HG02938 (cell line): ENCODE measurements at regions not wholly inside any gene's neighbourhood (a gene's known extent, or its start where the extent isn't known, plus 50 kb on each side); places are given as distances from the start of the nearest gene placed in this dataset.
"Not testable (repeated sequence)": the region's sequence is repeated elsewhere in the genome, so short reads cannot be mapped to it uniquely, and the experiment has no call there.

ENCODE experiments used
- ATAC-seq: cut with Tn5 transposase; IDR thresholded peaks from one replicate; pipeline ENCODE4 v1.9.1; 2021; ENCODE audit warnings: mild to moderate bottlenecking, moderate library complexity; ENCODE audit not compliant: unreplicated experiment

GRCh38 chr17:70369391-70369790 lies 200.1 kb downstream of the KCNJ2 start:
- no peak for ATAC-seq

DNA sequence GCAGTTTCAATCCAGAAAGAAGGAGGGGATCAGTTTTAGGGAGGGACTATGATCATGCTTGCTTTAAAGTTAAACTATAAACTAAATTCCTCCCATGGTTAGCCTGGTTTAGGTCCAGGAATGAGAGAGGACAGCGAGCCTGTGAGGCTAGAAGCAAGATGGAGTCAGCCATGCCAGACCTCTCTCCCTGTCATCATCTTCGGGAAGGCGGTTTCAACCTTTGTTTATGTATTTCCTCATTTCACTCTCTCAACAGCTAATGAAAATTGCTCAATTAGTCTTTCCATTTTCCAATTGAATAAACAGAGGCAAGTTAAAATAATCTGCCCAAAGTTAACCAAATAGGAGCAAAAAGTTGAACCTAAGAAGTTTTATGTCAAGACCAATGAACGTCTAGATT lies 201.5 kb downstream of the KCNJ2 start:
- ATAC-seq = no peak

DNA sequence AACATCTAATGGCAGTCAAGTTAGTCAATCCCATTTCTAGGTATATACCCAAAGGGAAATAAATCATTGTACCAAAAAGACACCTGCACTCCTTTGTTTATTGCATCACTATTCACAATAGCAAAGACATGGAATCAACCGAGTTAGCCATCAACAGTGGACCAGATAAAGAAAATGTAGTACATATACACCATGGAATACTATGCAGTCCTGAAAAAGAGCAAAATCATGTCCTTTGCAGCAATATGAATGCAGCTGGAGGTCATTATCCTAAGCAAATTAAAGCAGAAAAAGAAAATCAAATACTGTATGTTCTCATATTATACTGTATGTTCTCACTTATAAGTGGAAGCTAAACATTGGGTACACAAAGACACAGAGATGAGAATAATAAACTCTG lies 204.0 kb downstream of the KCNJ2 start:
- ATAC-seq = no peak

GRCh38 chr17:70374496-70374895 lies 205.2 kb downstream of the KCNJ2 start:
- ATAC-seq = no peak

- ATAC-seq = no peak
Observed at GRCh38 chr17:70375406-70375805, 206.1 kb downstream of the KCNJ2 start.

- no peak for ATAC-seq
Observed at GRCh38 chr17:70375813-70376770, 206.8 kb downstream of the KCNJ2 start.

- ATAC-seq = no peak
Observed at GRCh38 chr17:70377654-70378053, 208.3 kb downstream of the KCNJ2 start.

DNA sequence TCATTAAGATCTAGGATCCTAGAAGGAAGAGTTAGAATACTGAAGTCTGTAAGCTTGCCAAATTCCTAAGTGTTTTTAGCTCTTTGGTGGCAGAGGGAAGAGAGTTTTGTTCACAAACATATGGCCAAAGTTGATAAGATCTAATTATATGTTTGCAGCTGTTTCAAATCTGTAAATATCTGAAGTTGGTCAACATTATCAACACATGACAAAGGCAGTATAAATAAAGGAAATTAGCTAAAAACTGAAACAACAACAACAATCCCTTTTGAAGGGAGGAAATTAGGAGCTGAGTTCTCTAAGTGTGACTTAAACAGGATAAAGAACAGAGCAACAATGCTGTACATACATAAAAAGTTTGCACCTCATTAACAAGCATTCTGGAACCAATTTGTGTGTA lies 208.7 kb downstream of the KCNJ2 start:
- no peak for ATAC-seq

GRCh38 chr17:70379945-70380344 lies 210.6 kb downstream of the KCNJ2 start:
- no peak for ATAC-seq

GRCh38 chr17:70381916-70382315 lies 212.6 kb downstream of the KCNJ2 start:
- ATAC-seq = not testable (repeated sequence)

GRCh38 chr17:70388326-70388725 lies 219.0 kb downstream of the KCNJ2 start:
- ATAC-seq = no peak

GRCh38 chr17:70389232-70389757 lies 220.0 kb downstream of the KCNJ2 start:
- ATAC-seq = not testable (repeated sequence)

DNA sequence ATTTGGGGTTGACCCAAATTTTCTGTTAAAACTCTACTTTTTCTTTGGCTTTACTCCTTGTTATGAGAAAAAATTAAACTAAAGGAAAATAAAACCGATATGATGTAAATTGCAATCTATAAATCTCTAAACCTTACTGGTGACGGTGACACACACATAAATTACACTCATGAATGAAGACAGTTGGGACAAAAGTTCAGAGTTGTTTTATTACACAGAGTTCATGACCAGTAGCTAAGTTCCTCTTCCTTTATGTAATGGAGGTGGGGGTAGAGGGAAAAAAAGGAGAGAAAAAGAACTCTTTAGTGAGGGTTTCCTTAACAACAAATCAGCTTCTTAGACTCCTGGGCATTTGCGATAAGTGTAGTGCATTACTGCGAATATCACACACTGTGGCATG lies 220.7 kb downstream of the KCNJ2 start:
- no peak for ATAC-seq

GRCh38 chr17:70394473-70395232 lies 225.3 kb downstream of the KCNJ2 start:
- no peak for ATAC-seq

GRCh38 chr17:70405492-70406220 lies 236.3 kb downstream of the KCNJ2 start:
- peak; percentile 75 for ATAC-seq

GRCh38 chr17:70407506-70407905 lies 238.2 kb downstream of the KCNJ2 start:
- no peak for ATAC-seq

- no peak for ATAC-seq
Observed at GRCh38 chr17:70408768-70409167, 239.4 kb downstream of the KCNJ2 start.

DNA sequence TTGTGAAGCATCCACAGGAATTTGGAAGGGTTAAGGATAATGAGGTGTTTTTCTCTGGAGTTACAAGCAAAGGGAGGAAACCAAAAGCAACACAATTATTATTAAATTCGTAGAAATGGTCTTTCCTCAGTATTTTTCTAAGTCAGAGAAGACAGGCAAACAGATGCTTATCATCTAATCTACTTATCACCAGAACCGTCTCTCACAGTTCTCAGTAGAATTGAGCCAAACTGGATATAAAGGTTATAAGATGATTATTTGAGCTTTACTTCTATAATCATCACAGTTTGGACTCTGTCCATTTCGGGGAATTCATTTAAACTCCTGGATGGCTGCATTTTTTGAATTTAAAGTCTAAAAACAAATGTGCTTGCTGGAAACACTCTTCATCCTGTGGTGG lies 245.0 kb downstream of the KCNJ2 start:
- ATAC-seq = no peak

DNA sequence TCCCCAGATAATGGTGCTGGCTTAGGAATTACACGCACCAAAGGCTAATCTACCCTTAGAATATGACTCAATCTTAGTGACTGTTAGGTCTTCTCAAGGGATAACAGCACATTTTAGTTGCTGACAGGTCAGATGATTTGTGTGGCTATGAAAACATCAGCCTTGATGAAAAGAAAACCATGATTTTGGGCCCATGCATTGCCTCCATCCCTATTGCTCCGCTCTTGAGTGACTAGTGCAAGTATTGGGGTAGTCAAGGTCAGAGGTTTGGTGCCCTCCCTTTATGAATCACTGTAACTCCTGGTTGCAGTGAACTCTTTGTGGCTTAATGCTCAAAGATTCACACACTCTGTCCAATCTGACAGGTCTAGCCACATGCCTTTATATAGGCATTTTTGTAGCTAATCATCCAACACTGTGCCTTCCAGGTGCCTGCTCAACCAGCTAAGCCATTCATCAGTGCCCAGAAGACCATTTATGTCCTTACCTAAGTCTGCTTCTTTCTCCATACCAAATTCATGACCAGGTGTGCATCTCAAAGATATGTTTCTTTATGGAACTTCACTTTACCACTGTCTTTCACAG lies 251.6 kb downstream of the KCNJ2 start:
- ATAC-seq = no peak

- ATAC-seq = no peak
Observed at GRCh38 chr17:70422862-70423261, 253.5 kb downstream of the KCNJ2 start.

DNA sequence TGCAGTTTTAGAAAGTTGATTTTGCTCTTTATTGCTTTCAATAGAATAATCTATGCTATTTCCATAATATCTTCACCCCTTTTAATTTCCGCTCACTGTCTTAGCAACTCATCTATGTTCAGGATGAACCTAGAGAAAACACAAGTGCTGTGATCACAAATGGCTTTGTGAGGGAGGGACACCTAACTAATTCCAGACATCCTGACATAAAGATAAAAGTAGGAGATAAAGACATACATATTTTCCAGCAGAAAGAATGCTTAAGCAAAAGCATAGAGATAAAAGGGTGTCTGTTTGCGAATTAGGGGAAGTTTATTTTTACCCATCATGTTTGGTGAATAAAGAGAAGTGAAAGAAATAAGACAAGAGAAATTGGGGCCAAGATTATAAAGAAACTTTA lies 254.2 kb downstream of the KCNJ2 start:
- no peak for ATAC-seq
